Naive thymus-derived CD4-positive, alpha-beta T cell (primary cell): ENCODE measurements at regions not wholly inside any gene's neighbourhood (a gene's known extent, or its start where the extent isn't known, plus 50 kb on each side); places are given as distances from the start of the nearest gene placed in this dataset.

Experiments used
- ATAC-seq: fragments of 150-1000 bp; cut with Tn5 transposase; 2 replicates; pipeline ENCODE4 v1.10.0; 2021; ENCODE audit warnings: mild to moderate bottlenecking, moderate library complexity
- CTCF ChIA-PET: fragments of 350-600 bp; sonication (Branson Sonifier 250); formaldehyde crosslinking; loops from one replicate; lab custom pipeline; 2021; ENCODE audit warnings: antibody characterized with exemption; lab: Charles Lee
- POLR2A ChIA-PET: fragments of 350-600 bp; sonication (Branson Sonifier 250); formaldehyde crosslinking; loops from one replicate; lab custom pipeline; 2021; ENCODE audit warnings: antibody characterized with exemption, inconsistent platforms; lab: Charles Lee
- DNase-seq, 9 donors: peaks; one replicate each; pipeline versions ENCODE4 v3.0.0 to v3.0.0-alpha.2; 2020 to 2022; ENCODE audit warnings: mixed read lengths in 1 of 9
- H3K27ac ChIP-seq: one replicate; pipeline ENCODE4 v1.7.0; 2013; ENCODE audit warnings: mild to moderate bottlenecking, low read depth, low read length, moderate library complexity
- H3K27me3 ChIP-seq, 2 donors: one replicate each; pipeline ENCODE4 v1.7.0; 2013; ENCODE audit warnings: low read length in 2 of 2, mild to moderate bottlenecking in 2 of 2, moderate library complexity in 2 of 2; ENCODE audit not compliant: control insufficient read depth in 2 of 2, insufficient read depth in 2 of 2
- H3K36me3 ChIP-seq, 3 experiments: 1 replicate in 2 of 3; 2 replicates in 1 of 3; pipeline ENCODE4 v1.7.0; 2013; ENCODE audit warnings: low read length in 3 of 3, mild to moderate bottlenecking in 3 of 3, moderate library complexity in 1 of 3; ENCODE audit not compliant: insufficient read depth in 3 of 3, control insufficient read depth in 2 of 3
- H3K4me1 ChIP-seq, 2 donors: one replicate each; pipeline ENCODE4 v1.7.0; 2013; ENCODE audit warnings: low read length in 2 of 2, mild to moderate bottlenecking in 2 of 2, moderate library complexity in 1 of 2; ENCODE audit not compliant: control insufficient read depth in 2 of 2, insufficient read depth in 2 of 2
- H3K4me3 ChIP-seq: 2 replicates; pipeline ENCODE4 v1.7.0; 2013; ENCODE audit warnings: mild to moderate bottlenecking, low read length
- H3K9me3 ChIP-seq, 3 experiments: 1 replicate in 2 of 3; 2 replicates in 1 of 3; pipeline ENCODE4 v1.7.0; 2013; ENCODE audit warnings: low read length in 3 of 3; ENCODE audit not compliant: control insufficient read depth in 2 of 3
- H3K27ac Mint-ChIP-seq, 9 donors: one replicate each; pipeline ENCODE4 v1.8.0; 2020 to 2022; ENCODE audit warnings: mixed read lengths in 9 of 9, mild to moderate bottlenecking in 8 of 9, moderate library complexity in 5 of 9, inconsistent platforms in 2 of 9
- H3K27me3 Mint-ChIP-seq, 5 donors: one replicate each; pipeline ENCODE4 v1.8.0; 2021 to 2022; ENCODE audit warnings: mixed read lengths in 5 of 5, mild to moderate bottlenecking in 1 of 5
- H3K36me3 Mint-ChIP-seq, 5 donors: one replicate each; pipeline ENCODE4 v1.8.0; 2020 to 2022; ENCODE audit warnings: mixed read lengths in 5 of 5, mild to moderate bottlenecking in 3 of 5, inconsistent platforms in 1 of 5
- H3K4me1 Mint-ChIP-seq, 7 donors: one replicate each; pipeline ENCODE4 v1.8.0; 2020 to 2022; ENCODE audit warnings: mixed read lengths in 7 of 7, mild to moderate bottlenecking in 3 of 7, inconsistent platforms in 1 of 7
- H3K4me3 Mint-ChIP-seq, 10 donors: one replicate each; pipeline ENCODE4 v1.8.0; 2020 to 2022; ENCODE audit warnings: mild to moderate bottlenecking in 10 of 10, mixed read lengths in 10 of 10, moderate library complexity in 6 of 10, inconsistent platforms in 2 of 10
- H3K9me3 Mint-ChIP-seq, 11 donors: one replicate each; pipeline ENCODE4 v1.8.0; 2020 to 2022; ENCODE audit warnings: mixed read lengths in 11 of 11, mild to moderate bottlenecking in 4 of 11, inconsistent platforms in 1 of 11, moderate library complexity in 1 of 11
- intact Hi-C, 2 donors: fragments of 100-400 bp; cut with micrococcal nuclease; formaldehyde crosslinking; loops; one replicate each; pipeline ENCODE4 v1.15.1; 2023

- Mint-ChIP-seq H3K36me3 (peaks cover 0 to 6% (median 0%) of the 10 kb centered on the region in 5 donors), H3K4me1 (peaks cover 0 to 2% (median 0%) of the 10 kb centered on the region in 7 donors), H3K27me3 (peaks cover 0 to 14% (median 11%) of the 10 kb centered on the region in 5 donors), H3K9me3 (peaks cover 0 to 14% (median 5%) of the 10 kb centered on the region in 11 donors), H3K4me3 (no peak overlapping the region), H3K27ac (no peak overlapping the region)
- no peak for DNase-seq
- intact Hi-C loops: no loop called here
- Histone ChIP-seq H3K27ac (no peak overlapping the region), H3K36me3 (no peaks in the 10 kb centered on the region), H3K4me3 (no peak overlapping the region), H3K27me3 (no peaks in the 10 kb centered on the region), H3K9me3 (no peaks in the 10 kb centered on the region), H3K4me1 (no peaks in the 10 kb centered on the region)
- no peak for ATAC-seq
- POLR2A ChIA-PET: no interaction called here
- CTCF ChIA-PET: no interaction called here
These were observed 97.4 kb downstream of the RIN2 start for GRCh38 chr20:19855416-19855815.

- no peak overlapping the region for H3K4me3 ChIP-seq
- ATAC-seq (no peak), DNase-seq (no peak)
- peaks cover 0 to 2% (median 0%) of the 10 kb centered on the region in 7 donors for H3K4me1 Mint-ChIP-seq
- ChIA-PET POLR2A (no interaction called here), CTCF (no interaction called here)
- H3K4me1 ChIP-seq: no peaks in the 10 kb centered on the region
- H3K36me3 ChIP-seq: no peaks in the 10 kb centered on the region
- H3K27ac ChIP-seq: no peak overlapping the region
- no peak overlapping the region for H3K27ac Mint-ChIP-seq
- peaks cover 0 to 6% (median 0%) of the 10 kb centered on the region in 5 donors for H3K36me3 Mint-ChIP-seq
- H3K9me3 Mint-ChIP-seq: peaks cover 0 to 18% (median 10%) of the 10 kb centered on the region in 11 donors
- no peaks in the 10 kb centered on the region for H3K9me3 ChIP-seq
- H3K4me3 Mint-ChIP-seq: no peak overlapping the region
- H3K27me3 ChIP-seq: no peaks in the 10 kb centered on the region
- H3K27me3 Mint-ChIP-seq: peaks cover 4 to 27% (median 15%) of the 10 kb centered on the region in 5 donors
- intact Hi-C loops: no loop called here
These were observed 100.7 kb downstream of the RIN2 start for GRCh38 chr20:19858466-19859371.

GRCh38 chr20:19859444-19859843 is 101.4 kb downstream of the RIN2 start:
- Mint-ChIP-seq H3K4me1 (peaks cover 0 to 2% (median 0%) of the 10 kb centered on the region in 7 donors), H3K27ac (no peak overlapping the region), H3K9me3 (peaks cover 0 to 16% (median 10%) of the 10 kb centered on the region in 11 donors), H3K4me3 (no peak overlapping the region), H3K27me3 (peaks cover 4 to 30% (median 15%) of the 10 kb centered on the region in 5 donors), H3K36me3 (peaks cover 0 to 6% (median 0%) of the 10 kb centered on the region in 5 donors)
- no peak overlapping the region for H3K4me3 ChIP-seq
- H3K9me3 ChIP-seq: no peaks in the 10 kb centered on the region
- H3K27ac ChIP-seq: no peak overlapping the region
- CTCF ChIA-PET: no interaction called here
- H3K27me3 ChIP-seq: no peaks in the 10 kb centered on the region
- POLR2A ChIA-PET: no interaction called here
- no peaks in the 10 kb centered on the region for H3K4me1 ChIP-seq
- ATAC-seq (no peak), DNase-seq (no peak)
- intact Hi-C loops: no loop called here
- H3K36me3 ChIP-seq: no peaks in the 10 kb centered on the region

- Mint-ChIP-seq H3K27me3 (peaks cover 4 to 30% (median 15%) of the 10 kb centered on the region in 5 donors), H3K36me3 (peaks cover 0 to 6% (median 0%) of the 10 kb centered on the region in 5 donors), H3K4me3 (no peak overlapping the region), H3K27ac (no peak overlapping the region), H3K4me1 (no peaks in the 10 kb centered on the region), H3K9me3 (peaks cover 0 to 15% (median 8%) of the 10 kb centered on the region in 11 donors)
- H3K27ac ChIP-seq: no peak overlapping the region
- intact Hi-C loops: no loop called here
- no peak for DNase-seq
- H3K36me3 ChIP-seq: no peaks in the 10 kb centered on the region
- H3K27me3 ChIP-seq: no peaks in the 10 kb centered on the region
- ATAC-seq: no peak
- no peaks in the 10 kb centered on the region for H3K9me3 ChIP-seq
- no peak overlapping the region for H3K4me3 ChIP-seq
- CTCF ChIA-PET: no interaction called here
- POLR2A ChIA-PET: no interaction called here
- H3K4me1 ChIP-seq: no peaks in the 10 kb centered on the region
These were observed 102.7 kb downstream of the RIN2 start for GRCh38 chr20:19860737-19861136.

DNA sequence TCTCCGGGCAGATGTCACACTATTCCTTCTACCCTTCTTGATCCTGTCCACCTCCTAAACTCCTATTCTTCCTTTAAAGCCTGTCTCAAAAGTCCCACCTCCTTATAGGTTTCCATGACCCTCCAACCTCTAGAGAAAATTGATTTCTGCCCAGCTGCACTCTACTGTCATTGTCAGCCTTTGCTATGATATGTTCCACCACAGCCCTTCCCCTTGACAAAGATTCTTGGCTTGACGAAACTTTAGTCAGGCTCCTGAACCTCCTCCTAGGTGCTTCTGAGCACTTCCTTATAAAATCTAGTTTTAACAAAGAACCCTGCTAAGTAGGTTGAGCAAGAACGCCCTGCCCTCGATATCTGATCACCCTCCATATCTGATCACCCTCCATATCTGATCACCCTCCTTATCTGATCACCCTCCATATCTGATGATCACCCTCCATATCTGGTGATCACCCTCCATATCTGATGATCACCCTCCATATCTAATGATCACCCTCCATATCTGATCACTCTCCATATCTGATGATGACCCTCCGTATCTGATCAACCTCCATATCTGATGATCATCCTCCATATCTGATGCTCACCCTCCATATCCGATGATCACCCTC is 103.2 kb downstream of the RIN2 start:
- Histone ChIP-seq H3K36me3 (no peaks in the 10 kb centered on the region), H3K27me3 (no peaks in the 10 kb centered on the region), H3K27ac (no peak overlapping the region), H3K4me1 (no peaks in the 10 kb centered on the region), H3K9me3 (no peaks in the 10 kb centered on the region), H3K4me3 (no peak overlapping the region)
- Mint-ChIP-seq H3K4me3 (no peak overlapping the region), H3K36me3 (peaks cover 0 to 6% (median 0%) of the 10 kb centered on the region in 5 donors), H3K27me3 (peaks cover 4 to 30% (median 15%) of the 10 kb centered on the region in 5 donors), H3K27ac (no peak overlapping the region), H3K4me1 (no peaks in the 10 kb centered on the region), H3K9me3 (peaks cover 0 to 15% (median 8%) of the 10 kb centered on the region in 11 donors)
- DNase-seq (no peak), ATAC-seq (no peak)
- POLR2A ChIA-PET: no interaction called here
- CTCF ChIA-PET: no interaction called here
- intact Hi-C loops: no loop called here

GRCh38 chr20:19864130-19864529 is 106.1 kb downstream of the RIN2 start:
- ATAC-seq: no peak
- Mint-ChIP-seq H3K4me1 (no peaks in the 10 kb centered on the region), H3K27me3 (peaks cover 4 to 44% (median 15%) of the 10 kb centered on the region in 5 donors), H3K27ac (no peak overlapping the region), H3K9me3 (peaks cover 0 to 15% (median 7%) of the 10 kb centered on the region in 11 donors), H3K36me3 (peaks cover 0 to 6% (median 0%) of the 10 kb centered on the region in 5 donors), H3K4me3 (no peak overlapping the region)
- Histone ChIP-seq H3K4me1 (no peaks in the 10 kb centered on the region), H3K36me3 (no peaks in the 10 kb centered on the region), H3K4me3 (no peak overlapping the region), H3K27ac (no peak overlapping the region), H3K9me3 (no peaks in the 10 kb centered on the region), H3K27me3 (no peaks in the 10 kb centered on the region)
- ChIA-PET CTCF (no interaction called here), POLR2A (no interaction called here)
- no peak for DNase-seq
- intact Hi-C loops: no loop called here
